Keratinocyte (primary cell): ENCODE measurements at regions not wholly inside any gene's neighbourhood (a gene's known extent, or its start where the extent isn't known, plus 50 kb on each side); places are given as distances from the start of the nearest gene placed in this dataset.

Experiments used
- DNase-seq: peaks from one replicate; pipeline ENCODE4 v3.0.0-alpha.2; 2011; ENCODE audit warnings: low read depth, missing footprints, low spot score
- FAIRE-seq: peaks from 2 replicates; lab custom pipeline; 2011; peaks lifted over from hg19 to GRCh38; lab: Jason Lieb, UNC
- H2AFZ ChIP-seq: 2 replicates; pipeline ENCODE4 v1.6.0; 2012; ENCODE audit warnings: low read length, control low read depth, inconsistent platforms; ENCODE audit not compliant: control insufficient read depth
- H3K27ac ChIP-seq: 2 replicates; pipeline ENCODE4 v1.5.1; 2011; ENCODE audit warnings: low read length; ENCODE audit not compliant: control insufficient read depth, insufficient read depth
- H3K27me3 ChIP-seq: 3 replicates; pipeline ENCODE4 v1.6.0; 2011; ENCODE audit warnings: low read length; ENCODE audit not compliant: control insufficient read depth, insufficient read depth; ENCODE audit errors: extremely low read depth
- H3K36me3 ChIP-seq, 2 experiments: 2 replicates in 1 of 2; 3 replicates in 1 of 2; pipeline ENCODE4 v1.5.1; 2011; ENCODE audit warnings: low read length in 2 of 2, mild to moderate bottlenecking in 1 of 2; ENCODE audit not compliant: control insufficient read depth in 2 of 2, insufficient read depth in 2 of 2; ENCODE audit errors: extremely low read depth in 1 of 2
- H3K4me1 ChIP-seq: 3 replicates; pipeline ENCODE4 v1.5.1; 2011; ENCODE audit warnings: low read length; ENCODE audit not compliant: control insufficient read depth, insufficient read depth; ENCODE audit errors: extremely low read depth
- H3K4me2 ChIP-seq: 3 replicates; pipeline ENCODE4 v1.6.0; 2011; ENCODE audit warnings: low read depth, low read length; ENCODE audit not compliant: control insufficient read depth, insufficient read depth; ENCODE audit errors: extremely low read depth
- H3K4me3 ChIP-seq, 3 experiments: fragments of 200-600 bp in 1 of 3; sonication (generic) in 1 of 3; 2 replicates in 2 of 3; 3 replicates in 1 of 3; pipeline ENCODE4 v1.5.1; 2011 to 2016; ENCODE audit warnings: low read length in 3 of 3, mild to moderate bottlenecking in 3 of 3, control low read depth in 2 of 3, inconsistent platforms in 1 of 3, low read depth in 1 of 3, mixed read lengths in 1 of 3, mixed run types in 1 of 3, moderate library complexity in 1 of 3; ENCODE audit not compliant: control insufficient read depth in 2 of 3, insufficient read depth in 2 of 3; ENCODE audit errors: extremely low read depth in 1 of 3
- H3K79me2 ChIP-seq: 2 replicates; pipeline ENCODE4 v1.6.0; 2012; ENCODE audit warnings: low read length; ENCODE audit not compliant: control insufficient read depth, insufficient read depth
- H3K9ac ChIP-seq: 3 replicates; pipeline ENCODE4 v1.6.0; 2011; ENCODE audit warnings: low read length; ENCODE audit not compliant: control insufficient read depth, insufficient read depth; ENCODE audit errors: extremely low read depth
- H3K9me1 ChIP-seq: 3 replicates; pipeline ENCODE4 v1.6.0; 2011; ENCODE audit warnings: low read length; ENCODE audit not compliant: control insufficient read depth, insufficient read depth; ENCODE audit errors: extremely low read depth
- H3K9me3 ChIP-seq: 2 replicates; pipeline ENCODE4 v1.5.1; 2012; ENCODE audit warnings: low read depth, low read length; ENCODE audit not compliant: control insufficient read depth
- H4K20me1 ChIP-seq: 3 replicates; pipeline ENCODE4 v1.6.0; 2011; ENCODE audit warnings: low read length; ENCODE audit not compliant: control insufficient read depth, insufficient read depth; ENCODE audit errors: extremely low read depth
- EZH2 ChIP-seq: IDR thresholded peaks from one replicate; pipeline ENCODE4 v1.6.1; 2012; ENCODE audit warnings: inconsistent platforms, mild to moderate bottlenecking, low read length, moderate library complexity
- dilution Hi-C: fragments of 300-500 bp; cut with MboI; formaldehyde crosslinking; loops from one replicate; pipeline ENCODE4 v1.7.0; 2020; ENCODE audit warnings: low sequenced_read_pairs; ENCODE audit not compliant: extremely low pct_ligation_motif_present
- TF ChIP-seq, protein P1 (sequence below), 3 experiments: IDR thresholded peaks in 1 of 3; conservative IDR thresholded peaks in 1 of 3; optimal IDR thresholded peaks in 1 of 3; 2 replicates in 2 of 3; 3 replicates in 1 of 3; pipeline versions ENCODE3 to v1.5.1; 2011; ENCODE audit warnings: low read length in 3 of 3, mild to moderate bottlenecking in 3 of 3, moderate library complexity in 2 of 3, control low read depth in 1 of 3, inconsistent platforms in 1 of 3; ENCODE audit not compliant: insufficient read depth in 2 of 3; ENCODE audit errors: extremely low read depth in 1 of 3

GRCh38 chr2:145759228-145759915 lies 1239.5 kb upstream of the ZEB2 start:
- no peaks in the 10 kb centered on the region for H3K36me3 ChIP-seq
- H3K9me1 ChIP-seq = no peaks in the 10 kb centered on the region
- no peaks in the 10 kb centered on the region for H4K20me1 ChIP-seq
- H2AFZ ChIP-seq = no peak overlapping the region
- FAIRE-seq = no peak
- dilution Hi-C loops = no loop called here
- no peak for DNase-seq
- no peak overlapping the region for H3K27ac ChIP-seq
- no peak overlapping the region for H3K4me2 ChIP-seq
- no peak for TF ChIP-seq EZH2
- TF ChIP-seq, protein P1, sequence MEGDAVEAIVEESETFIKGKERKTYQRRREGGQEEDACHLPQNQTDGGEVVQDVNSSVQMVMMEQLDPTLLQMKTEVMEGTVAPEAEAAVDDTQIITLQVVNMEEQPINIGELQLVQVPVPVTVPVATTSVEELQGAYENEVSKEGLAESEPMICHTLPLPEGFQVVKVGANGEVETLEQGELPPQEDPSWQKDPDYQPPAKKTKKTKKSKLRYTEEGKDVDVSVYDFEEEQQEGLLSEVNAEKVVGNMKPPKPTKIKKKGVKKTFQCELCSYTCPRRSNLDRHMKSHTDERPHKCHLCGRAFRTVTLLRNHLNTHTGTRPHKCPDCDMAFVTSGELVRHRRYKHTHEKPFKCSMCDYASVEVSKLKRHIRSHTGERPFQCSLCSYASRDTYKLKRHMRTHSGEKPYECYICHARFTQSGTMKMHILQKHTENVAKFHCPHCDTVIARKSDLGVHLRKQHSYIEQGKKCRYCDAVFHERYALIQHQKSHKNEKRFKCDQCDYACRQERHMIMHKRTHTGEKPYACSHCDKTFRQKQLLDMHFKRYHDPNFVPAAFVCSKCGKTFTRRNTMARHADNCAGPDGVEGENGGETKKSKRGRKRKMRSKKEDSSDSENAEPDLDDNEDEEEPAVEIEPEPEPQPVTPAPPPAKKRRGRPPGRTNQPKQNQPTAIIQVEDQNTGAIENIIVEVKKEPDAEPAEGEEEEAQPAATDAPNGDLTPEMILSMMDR (optimal IDR thresholded peaks at IDR 0.05 in 1 of 3, IDR thresholded peaks at IDR 0.05 in 1 of 3, conservative IDR thresholded peaks at IDR 0.05 in 1 of 3; ENCODE audit: extremely low read depth in 1 of 3, insufficient read depth in 2 of 3, low read length in 3 of 3) = no peak
- no peaks in the 10 kb centered on the region for H3K4me1 ChIP-seq
- no peaks in the 10 kb centered on the region for H3K27me3 ChIP-seq
- H3K4me3 ChIP-seq = no peak overlapping the region
- no peaks in the 10 kb centered on the region for H3K79me2 ChIP-seq
- no peaks in the 10 kb centered on the region for H3K9me3 ChIP-seq
- no peak overlapping the region for H3K9ac ChIP-seq

DNA sequence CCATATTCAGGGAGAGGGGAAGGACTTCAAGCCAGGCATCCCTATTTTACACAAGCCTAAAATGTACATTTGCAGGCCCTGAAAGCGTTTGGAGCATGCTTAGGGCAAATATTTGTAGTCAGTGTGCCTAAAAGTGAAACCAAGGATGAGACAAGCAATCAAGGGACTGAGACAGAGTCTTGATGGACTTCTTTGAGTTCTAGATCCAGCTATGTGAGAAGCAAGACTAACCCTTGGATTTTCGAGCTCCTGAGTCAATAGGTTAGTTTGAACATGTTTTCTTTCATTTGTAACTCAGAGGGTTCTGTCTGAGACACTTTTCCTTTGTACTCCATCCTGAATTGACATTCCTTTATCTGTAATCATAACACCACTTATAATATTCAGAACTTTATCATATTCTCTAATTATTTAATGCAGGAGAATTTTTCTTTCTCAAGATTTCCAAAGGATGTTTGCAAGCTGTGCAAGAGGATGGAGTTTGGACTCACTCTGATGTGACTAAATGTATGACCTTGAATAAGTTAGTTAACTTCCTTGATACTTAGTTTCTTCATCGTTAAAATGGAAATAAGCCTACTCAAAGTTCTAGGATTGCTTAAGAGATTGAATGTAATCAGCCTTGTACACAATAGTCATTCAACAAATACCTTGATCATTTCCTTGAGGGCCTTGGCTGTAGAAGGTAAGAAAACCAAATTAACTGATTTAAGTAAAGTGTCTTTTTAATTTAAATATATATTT lies 1237.8 kb upstream of the ZEB2 start:
- Histone ChIP-seq H3K27me3 (no peaks in the 10 kb centered on the region), H3K9ac (no peak overlapping the region), H3K9me1 (no peaks in the 10 kb centered on the region), H3K79me2 (no peaks in the 10 kb centered on the region), H2AFZ (peak overlapping the region; percentile 22), H3K4me2 (no peak overlapping the region), H4K20me1 (no peaks in the 10 kb centered on the region), H3K36me3 (no peaks in the 10 kb centered on the region), H3K4me3 (no peak overlapping the region), H3K9me3 (no peaks in the 10 kb centered on the region), H3K27ac (no peak overlapping the region), H3K4me1 (no peaks in the 10 kb centered on the region)
- TF ChIP-seq EZH2 = no peak
- TF ChIP-seq, protein P1 (optimal IDR thresholded peaks at IDR 0.05 in 1 of 3, IDR thresholded peaks at IDR 0.05 in 1 of 3, conservative IDR thresholded peaks at IDR 0.05 in 1 of 3; ENCODE audit: extremely low read depth in 1 of 3, insufficient read depth in 2 of 3, low read length in 3 of 3) = no peak
- DNase-seq = no peak
- FAIRE-seq = no peak
- dilution Hi-C loops = no loop called here
